SU-DHL-6 (cell line): ENCODE measurements at regions not wholly inside any gene's neighbourhood (a gene's known extent, or its start where the extent isn't known, plus 50 kb on each side); places are given as distances from the start of the nearest gene placed in this dataset.

Experiments used
- H2AFZ ChIP-seq: fragments of 200-600 bp; sonication (generic); 2 replicates; pipeline ENCODE4 v1.6.1; 2014; ENCODE audit warnings: low read depth, mild to moderate bottlenecking, moderate library complexity, mixed read lengths, antibody characterized with exemption, low read length; ENCODE audit not compliant: severe bottlenecking
- H3F3A ChIP-seq: fragments of 200-600 bp; shearing (Covaris generic); 2 replicates; pipeline ENCODE4 v1.6.0; 2016; ENCODE audit warnings: antibody characterized with exemption, mild to moderate bottlenecking; ENCODE audit not compliant: insufficient read depth
- H3K27ac ChIP-seq: fragments of 200-600 bp; sonication (generic); 2 replicates; pipeline ENCODE4 v1.5.1; 2016; ENCODE audit warnings: low read depth, mild to moderate bottlenecking, low read length, moderate library complexity, mixed read lengths
- H3K27me3 ChIP-seq: fragments of 200-600 bp; sonication (generic), shearing (Covaris generic); 2 replicates; pipeline ENCODE4 v1.6.0; 2014; ENCODE audit warnings: mild to moderate bottlenecking, low read length
- H3K36me3 ChIP-seq: fragments of 200-600 bp; sonication (generic); 2 replicates; pipeline ENCODE4 v1.6.1; 2014; ENCODE audit warnings: mild to moderate bottlenecking, low read length, mixed read lengths
- H3K4me2 ChIP-seq: fragments of 300-600, 200-600 bp; shearing (Covaris generic), sonication (generic); 2 replicates; pipeline ENCODE4 v1.6.0; 2014; ENCODE audit warnings: low read length, low read depth, mild to moderate bottlenecking; ENCODE audit not compliant: poor library complexity, severe bottlenecking
- H3K4me3 ChIP-seq: fragments of 200-600 bp; sonication (generic); 2 replicates; pipeline ENCODE4 v1.5.1; 2014; ENCODE audit warnings: antibody characterized with exemption, low read length, mild to moderate bottlenecking, mixed read lengths; ENCODE audit not compliant: insufficient read depth, poor library complexity, severe bottlenecking
- H3K79me2 ChIP-seq: fragments of 200-600 bp; sonication (generic); 2 replicates; pipeline ENCODE4 v1.6.1; 2014; ENCODE audit warnings: mild to moderate bottlenecking, low read length, moderate library complexity; ENCODE audit not compliant: insufficient read depth
- H3K9ac ChIP-seq: fragments of 200-600 bp; sonication (generic); 2 replicates; pipeline ENCODE4 v1.7.0; 2014; ENCODE audit warnings: mild to moderate bottlenecking, low read length
- H3K9me2 ChIP-seq: fragments of 200-600 bp; sonication (generic); replicated peaks from 2 replicates; pipeline ENCODE4 v1.6.1; 2014; ENCODE audit warnings: low read length; ENCODE audit not compliant: insufficient read depth
- H3K9me3 ChIP-seq: fragments of 200-600 bp; sonication (generic); 2 replicates; pipeline ENCODE4 v1.6.1; 2014; ENCODE audit warnings: low read length, mixed read lengths; ENCODE audit not compliant: insufficient read depth
- H4K20me1 ChIP-seq: fragments of 200-600 bp; sonication (generic); 2 replicates; pipeline ENCODE4 v1.6.1; 2014; ENCODE audit warnings: low read depth, mild to moderate bottlenecking, antibody characterized with exemption, low read length, moderate library complexity, mixed read lengths
- CTCF ChIP-seq: fragments of 200-600 bp; sonication (generic); IDR thresholded peaks from one replicate; pipeline ENCODE4 v1.5.1; 2017; ENCODE audit warnings: antibody characterized with exemption, mild to moderate bottlenecking, low read length, moderate library complexity; ENCODE audit not compliant: insufficient read depth, poor library complexity, severe bottlenecking
- EZH2phosphoT487 ChIP-seq: fragments of 200-600 bp; sonication (generic), shearing (Covaris generic); conservative IDR thresholded peaks from 2 replicates; pipeline ENCODE4 v1.6.1; 2018; ENCODE audit warnings: mild to moderate bottlenecking, antibody characterized with exemption, low read length, moderate library complexity, mixed read lengths

GRCh38 chr12:77274926-77275325, 209.6 kb upstream of the E2F7 start:
- Histone ChIP-seq H3K9me2 (no peaks in the 10 kb centered on the region), H3K4me3 (no peak overlapping the region), H3K4me2 (no peak overlapping the region)

GRCh38 chr12:77273898-77274297, 208.5 kb upstream of the E2F7 start:
- H3K4me2 ChIP-seq = no peak overlapping the region
- no peak overlapping the region for H3K4me3 ChIP-seq
- H3K79me2 ChIP-seq = no peaks in the 10 kb centered on the region
- no peaks in the 10 kb centered on the region for H3K9me3 ChIP-seq
- no peak overlapping the region for H2AFZ ChIP-seq
- no peak overlapping the region for H3K27ac ChIP-seq
- no peak for TF ChIP-seq EZH2phosphoT487
- no peak for TF ChIP-seq CTCF
- H3F3A ChIP-seq = no peaks in the 10 kb centered on the region
- H3K9me2 ChIP-seq = no peaks in the 10 kb centered on the region
- no peak overlapping the region for H3K9ac ChIP-seq
- H4K20me1 ChIP-seq = no peaks in the 10 kb centered on the region
- no peaks in the 10 kb centered on the region for H3K36me3 ChIP-seq
- no peaks in the 10 kb centered on the region for H3K27me3 ChIP-seq

More at GRCh38 chr12:77274926-77275325, 209.6 kb upstream of the E2F7 start:
- H3K36me3 ChIP-seq = no peaks in the 10 kb centered on the region
- H3K9ac ChIP-seq = no peak overlapping the region
- no peak overlapping the region for H2AFZ ChIP-seq
- no peaks in the 10 kb centered on the region for H3K27me3 ChIP-seq
- no peaks in the 10 kb centered on the region for H4K20me1 ChIP-seq
- no peaks in the 10 kb centered on the region for H3K79me2 ChIP-seq
- no peaks in the 10 kb centered on the region for H3F3A ChIP-seq
- no peak overlapping the region for H3K27ac ChIP-seq
- no peak for TF ChIP-seq CTCF
- no peak for TF ChIP-seq EZH2phosphoT487
- H3K9me3 ChIP-seq = no peaks in the 10 kb centered on the region

GRCh38 chr12:77256956-77257355, 191.6 kb upstream of the E2F7 start:
- Histone ChIP-seq H3K9me2 (no peaks in the 10 kb centered on the region), H3K9ac (no peak overlapping the region), H3K27me3 (no peaks in the 10 kb centered on the region), H3F3A (no peaks in the 10 kb centered on the region), H3K27ac (no peak overlapping the region), H4K20me1 (no peaks in the 10 kb centered on the region), H3K4me3 (no peak overlapping the region), H3K36me3 (no peaks in the 10 kb centered on the region), H3K4me2 (no peak overlapping the region), H2AFZ (no peak overlapping the region), H3K79me2 (no peaks in the 10 kb centered on the region), H3K9me3 (no peaks in the 10 kb centered on the region)
- TF ChIP-seq CTCF (no peak), EZH2phosphoT487 (no peak)
